H7 (cell line): ENCODE measurements at regions not wholly inside any gene's neighbourhood (a gene's known extent, or its start where the extent isn't known, plus 50 kb on each side); places are given as distances from the start of the nearest gene placed in this dataset.

Experiments used
- DNase-seq: peaks from one replicate; pipeline ENCODE4 v3.0.0; 2012
- H3K27me3 ChIP-seq: 2 replicates; pipeline ENCODE4 v1.6.0; 2011; ENCODE audit warnings: mild to moderate bottlenecking, low read length; ENCODE audit not compliant: control insufficient read depth, insufficient read depth
- H3K36me3 ChIP-seq: replicated peaks from 2 replicates; pipeline ENCODE4 v1.5.1; 2011; ENCODE audit warnings: low read length; ENCODE audit not compliant: control insufficient read depth, insufficient read depth
- H3K4me3 ChIP-seq: 2 replicates; pipeline ENCODE4 v1.5.1; 2011; ENCODE audit warnings: low read depth, mild to moderate bottlenecking, control low read depth, low read length, moderate library complexity; ENCODE audit not compliant: insufficient read depth

DNA sequence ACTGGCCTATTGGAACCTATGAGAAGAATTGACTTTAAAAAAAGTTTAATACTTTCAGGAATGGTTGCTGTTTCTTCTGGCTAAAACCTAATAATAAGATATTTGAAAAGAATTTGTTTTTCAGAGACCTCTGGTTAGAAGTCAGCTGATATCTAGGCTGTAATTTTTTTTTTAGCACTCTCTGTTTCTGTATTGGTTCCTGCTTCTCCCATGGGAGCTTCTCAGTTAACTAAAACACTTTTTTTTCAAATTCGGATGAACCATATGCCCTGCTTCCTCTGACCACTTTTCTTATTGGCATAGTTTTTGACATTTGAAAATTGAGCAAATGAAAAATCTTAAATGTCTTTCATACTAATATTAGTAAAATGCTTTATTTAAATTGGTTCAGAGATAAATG lies 163.5 kb upstream of the SLC10A2 start:
- no peak for DNase-seq
- Histone ChIP-seq H3K36me3 (no peaks in the 10 kb centered on the region), H3K27me3 (no peaks in the 10 kb centered on the region), H3K4me3 (no peak overlapping the region)

DNA sequence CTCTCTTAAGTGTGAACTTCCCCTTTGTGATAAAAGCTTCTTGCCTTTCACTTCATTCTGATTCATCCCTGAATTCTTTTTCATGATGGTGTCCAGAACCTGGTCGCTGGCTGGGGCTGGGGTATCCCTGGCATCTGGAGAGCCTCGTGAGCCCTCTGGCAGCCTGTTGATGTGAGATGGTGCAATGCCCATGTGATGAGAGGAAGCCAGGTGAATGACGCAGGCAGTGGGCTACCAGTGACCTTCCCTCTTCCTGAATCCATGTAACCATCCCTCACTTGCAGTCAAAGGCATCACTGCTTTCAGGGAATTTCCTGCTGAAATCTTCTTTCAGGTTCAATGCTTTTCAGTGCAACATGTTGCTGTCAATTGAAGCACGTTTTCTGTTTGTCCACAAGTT lies 158.6 kb upstream of the SLC10A2 start:
- DNase-seq, result no peak
- Histone ChIP-seq H3K4me3 (no peak overlapping the region), H3K27me3 (no peaks in the 10 kb centered on the region), H3K36me3 (no peaks in the 10 kb centered on the region)

DNA sequence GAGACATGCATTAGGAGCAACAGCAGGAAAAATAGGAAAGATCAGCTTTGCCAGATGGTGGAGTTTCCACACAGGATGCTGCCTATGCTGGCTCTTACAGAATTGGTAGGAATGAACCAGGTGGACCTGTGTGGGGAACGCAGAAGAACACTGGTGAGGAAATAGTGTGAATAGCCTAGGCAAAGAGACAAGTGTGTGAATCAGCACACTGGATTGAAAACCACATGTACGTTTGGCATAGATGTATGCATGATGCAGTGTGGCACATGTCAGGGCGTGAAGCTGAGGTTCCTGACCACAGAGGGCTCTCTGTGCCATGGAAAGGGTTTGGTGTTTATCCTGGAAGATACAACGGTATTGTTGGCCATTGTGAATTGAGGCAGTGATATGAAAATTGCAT lies 156.5 kb upstream of the SLC10A2 start:
- DNase-seq, result no peak
- Histone ChIP-seq H3K27me3 (no peaks in the 10 kb centered on the region), H3K4me3 (no peak overlapping the region), H3K36me3 (no peaks in the 10 kb centered on the region)

DNA sequence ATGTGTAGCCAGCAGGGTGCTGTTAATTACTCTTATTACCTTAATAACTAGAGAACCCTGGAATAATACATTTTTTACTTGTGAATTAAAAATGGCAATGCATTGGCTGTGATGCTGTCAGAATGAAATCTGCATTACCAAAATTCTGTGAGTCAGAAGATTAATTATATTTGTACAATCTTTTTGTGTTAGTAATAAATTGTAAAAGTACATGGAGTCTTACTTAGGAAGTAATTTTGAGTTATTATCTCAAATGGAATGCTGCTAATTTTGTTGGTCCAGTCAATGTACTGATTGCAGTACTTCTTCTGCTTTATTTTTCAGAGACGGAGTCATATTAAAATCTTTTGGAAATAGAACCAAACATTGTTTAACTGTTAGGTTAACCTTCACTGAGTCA lies 152.0 kb upstream of the SLC10A2 start:
- no peak for DNase-seq
- Histone ChIP-seq H3K36me3 (no peaks in the 10 kb centered on the region), H3K27me3 (no peaks in the 10 kb centered on the region), H3K4me3 (no peak overlapping the region)

DNA sequence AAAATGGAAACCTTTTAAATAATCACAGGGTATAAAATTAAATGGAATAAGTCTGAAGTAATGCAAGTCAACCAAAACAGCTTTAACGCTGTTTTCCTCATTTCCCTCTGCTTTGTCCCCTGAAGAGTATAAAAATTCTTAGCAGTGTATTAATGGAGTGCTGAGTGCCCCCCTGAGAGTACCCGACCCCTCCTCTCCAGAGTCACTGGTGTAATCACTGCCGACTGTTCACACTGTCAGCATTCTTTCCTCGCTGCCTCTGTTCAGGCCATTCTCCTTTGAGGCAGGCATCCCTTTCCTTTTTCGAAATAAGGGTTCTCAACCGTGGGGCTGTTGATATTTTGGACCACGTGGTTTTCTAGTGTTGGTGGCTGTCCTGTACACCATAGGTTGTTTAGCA lies 146.9 kb upstream of the SLC10A2 start:
- H3K36me3 ChIP-seq, result no peaks in the 10 kb centered on the region
- H3K4me3 ChIP-seq, result no peak overlapping the region
- no peaks in the 10 kb centered on the region for H3K27me3 ChIP-seq
- DNase-seq, result no peak

DNA sequence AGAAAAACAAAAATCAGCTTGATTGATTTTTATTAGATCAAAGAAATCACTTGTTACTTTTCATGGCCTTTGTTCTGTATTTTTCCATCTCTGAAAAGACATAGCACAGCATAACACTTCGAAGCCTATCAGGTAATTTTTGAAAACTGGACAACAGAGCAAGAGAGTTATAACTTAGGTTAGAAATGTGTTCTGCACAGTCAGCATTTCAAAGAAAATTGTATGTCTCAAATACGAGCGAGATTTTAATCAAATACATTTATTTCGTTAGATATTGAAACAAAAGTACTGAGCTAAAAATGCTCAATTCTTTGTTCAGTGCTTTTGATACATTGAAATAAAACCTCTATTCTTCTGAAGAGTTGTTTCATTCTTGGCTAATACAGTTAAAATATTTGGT lies 144.1 kb upstream of the SLC10A2 start:
- H3K27me3 ChIP-seq, result no peaks in the 10 kb centered on the region

DNA sequence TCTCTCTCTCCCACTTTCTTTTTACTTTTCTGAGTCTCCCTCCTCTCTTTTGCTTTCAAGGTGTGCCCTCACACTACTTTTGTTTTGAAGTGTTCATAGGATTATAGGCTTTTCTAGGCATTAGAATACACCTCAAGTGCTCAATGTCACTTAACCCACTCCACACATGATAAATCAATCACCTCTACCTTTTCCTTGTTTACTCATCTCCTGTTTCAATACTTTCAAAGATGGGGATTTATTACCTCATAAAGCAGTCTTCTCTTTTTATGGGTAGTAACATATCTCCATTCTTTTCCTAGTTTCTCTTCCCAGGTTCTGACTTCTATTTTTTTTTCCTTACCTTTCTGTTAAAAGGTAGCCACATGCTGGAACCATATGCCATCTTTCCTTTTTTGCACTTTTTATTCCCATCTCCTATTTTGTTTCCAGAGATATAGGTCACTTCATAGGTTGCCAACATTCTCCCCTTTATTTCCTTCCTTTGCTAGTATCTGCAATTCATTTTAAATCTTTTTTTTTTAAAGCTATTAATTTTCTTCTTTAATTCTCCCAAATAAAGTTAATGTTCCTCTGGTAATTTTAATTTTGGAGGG lies 137.6 kb upstream of the SLC10A2 start:
- H3K4me3 ChIP-seq, result no peak overlapping the region
- no peaks in the 10 kb centered on the region for H3K36me3 ChIP-seq
- H3K27me3 ChIP-seq, result no peaks in the 10 kb centered on the region
- no peak for DNase-seq

More for the DNA sequence above, 144.1 kb upstream of the SLC10A2 start:
- no peak for DNase-seq
- H3K36me3 ChIP-seq, result no peaks in the 10 kb centered on the region
- no peak overlapping the region for H3K4me3 ChIP-seq

DNA sequence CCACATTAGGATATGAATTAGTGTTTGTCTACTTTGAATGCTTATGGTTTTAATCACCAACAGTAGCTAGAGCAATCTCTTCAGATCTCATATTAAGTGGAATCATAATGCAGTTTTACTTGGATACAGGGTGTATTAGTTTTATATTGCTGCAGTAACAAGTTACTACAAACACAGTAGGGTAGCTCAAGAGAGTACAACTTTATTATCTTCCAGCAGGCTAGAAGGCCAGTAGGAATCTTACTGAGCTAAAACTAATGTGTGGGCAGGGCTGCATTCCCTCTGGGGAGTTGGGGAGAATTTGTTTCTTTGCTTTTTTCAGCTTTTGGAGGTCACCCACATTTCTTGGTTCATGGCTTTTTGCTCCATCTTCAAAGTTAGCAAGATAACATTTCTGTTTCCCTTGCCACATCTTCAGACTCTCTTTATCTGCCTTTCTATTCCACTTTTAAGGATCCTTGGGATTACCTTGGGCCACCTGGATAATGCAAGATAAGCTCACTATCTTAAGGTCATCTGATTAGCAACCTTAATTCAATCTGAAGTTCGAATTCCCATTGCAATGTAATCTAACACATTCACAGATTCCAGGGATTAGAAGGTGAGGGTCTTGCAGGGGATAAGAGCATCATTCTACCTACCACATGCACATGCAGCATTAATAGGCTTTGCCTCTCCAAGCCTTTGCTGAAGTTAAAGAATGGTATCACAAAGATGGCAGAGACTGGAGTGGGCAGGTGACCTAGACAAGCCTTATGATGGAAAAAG lies 134.1 kb upstream of the SLC10A2 start:
- no peak for DNase-seq
- Histone ChIP-seq H3K36me3 (no peaks in the 10 kb centered on the region), H3K4me3 (no peak overlapping the region), H3K27me3 (no peaks in the 10 kb centered on the region)

DNA sequence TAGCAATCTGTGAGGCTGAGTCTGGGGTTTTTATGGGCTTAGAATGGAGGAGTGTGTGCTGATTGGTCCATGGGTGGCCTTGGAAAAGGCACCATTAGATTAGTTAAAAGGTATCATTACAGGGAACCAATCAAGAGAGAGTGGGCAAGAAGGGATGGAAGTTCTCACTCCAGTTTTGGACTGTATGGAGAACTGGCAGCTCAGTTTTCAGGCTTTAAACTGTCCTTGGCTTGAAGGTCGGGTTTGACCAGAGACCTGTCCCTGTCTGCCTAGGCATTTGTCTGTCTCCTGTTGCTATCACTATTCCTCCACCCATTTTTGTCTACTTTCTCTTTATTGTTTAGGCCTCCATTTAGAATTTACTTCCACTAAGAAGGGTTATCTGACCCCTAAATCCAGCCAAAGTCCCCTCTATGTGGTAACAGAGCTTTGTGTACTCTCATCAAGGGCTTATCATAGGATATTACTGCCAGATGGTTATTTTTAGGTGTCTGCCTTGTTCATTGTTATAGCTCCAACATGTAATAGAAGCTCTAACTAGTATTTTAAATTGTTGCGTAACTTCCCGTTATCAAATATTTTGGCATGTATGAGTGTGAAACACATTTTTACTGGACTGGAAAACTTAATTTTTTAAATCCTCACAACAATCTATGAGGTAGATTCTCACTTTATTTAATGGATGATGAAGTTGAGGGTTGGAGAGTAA lies 133.3 kb upstream of the SLC10A2 start:
- DNase-seq, result no peak
- no peaks in the 10 kb centered on the region for H3K27me3 ChIP-seq
- H3K36me3 ChIP-seq, result no peaks in the 10 kb centered on the region
- H3K4me3 ChIP-seq, result no peak overlapping the region

DNA sequence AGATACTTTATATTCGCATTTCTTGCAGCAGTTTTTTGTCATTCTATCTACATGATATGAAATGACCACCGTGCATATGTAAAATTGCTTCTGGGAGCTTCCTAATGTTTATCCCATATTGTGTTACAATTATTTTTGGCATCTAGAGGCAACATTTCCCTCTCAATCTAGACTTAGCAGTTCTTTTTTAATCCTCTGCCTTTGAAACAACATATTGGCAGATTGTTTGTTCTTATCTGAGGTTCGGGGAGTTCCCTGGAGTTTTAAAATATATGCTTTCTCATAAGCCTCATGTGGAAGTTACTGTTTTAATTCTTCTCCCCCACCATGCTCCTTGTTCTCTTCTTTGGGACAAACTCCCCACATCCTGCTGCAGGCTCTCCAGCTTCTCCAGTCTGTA lies 130.1 kb upstream of the SLC10A2 start:
- H3K36me3 ChIP-seq, result no peaks in the 10 kb centered on the region
- DNase-seq, result no peak
- no peak overlapping the region for H3K4me3 ChIP-seq
- H3K27me3 ChIP-seq, result no peaks in the 10 kb centered on the region

DNA sequence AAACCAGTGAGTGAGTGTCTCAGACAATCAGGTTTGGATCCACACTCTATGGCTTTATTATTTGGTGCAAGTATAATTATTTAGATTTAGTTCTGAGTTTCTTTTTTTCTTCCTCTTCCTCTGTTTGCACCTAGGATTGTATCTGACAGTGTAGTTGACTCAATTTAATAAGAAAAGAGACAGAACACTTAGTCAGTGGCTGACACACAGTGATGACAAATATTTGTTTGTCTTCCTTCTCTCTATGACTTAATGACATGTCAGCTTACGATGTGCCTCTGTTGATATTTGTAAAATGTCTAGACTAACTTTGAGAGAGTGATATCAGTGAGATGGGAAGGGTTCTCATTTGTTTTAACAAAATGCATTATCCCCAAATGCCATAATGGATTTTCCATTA lies 129.5 kb upstream of the SLC10A2 start:
- no peak for DNase-seq
- Histone ChIP-seq H3K27me3 (no peaks in the 10 kb centered on the region), H3K4me3 (no peak overlapping the region), H3K36me3 (no peaks in the 10 kb centered on the region)

DNA sequence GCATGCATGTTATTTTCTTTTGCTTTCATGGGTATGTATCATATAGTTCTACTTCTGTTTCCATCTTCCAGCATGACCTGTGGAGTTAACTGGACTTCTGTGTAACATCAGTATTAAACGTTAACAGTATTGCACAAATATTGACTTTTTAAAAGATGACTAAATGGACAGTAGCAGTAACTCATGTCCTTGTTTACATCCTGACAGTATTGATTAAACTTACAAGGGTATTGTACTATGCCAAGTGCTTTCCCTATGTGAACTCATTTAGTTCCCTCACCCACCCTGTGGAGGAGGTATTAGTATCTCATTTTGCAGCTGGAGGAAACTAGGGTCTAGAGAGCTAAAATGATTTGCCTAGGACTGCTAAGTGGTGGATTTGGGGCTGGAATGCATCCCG lies 128.7 kb upstream of the SLC10A2 start:
- Histone ChIP-seq H3K4me3 (no peak overlapping the region), H3K27me3 (no peaks in the 10 kb centered on the region), H3K36me3 (no peaks in the 10 kb centered on the region)
- DNase-seq, result no peak

DNA sequence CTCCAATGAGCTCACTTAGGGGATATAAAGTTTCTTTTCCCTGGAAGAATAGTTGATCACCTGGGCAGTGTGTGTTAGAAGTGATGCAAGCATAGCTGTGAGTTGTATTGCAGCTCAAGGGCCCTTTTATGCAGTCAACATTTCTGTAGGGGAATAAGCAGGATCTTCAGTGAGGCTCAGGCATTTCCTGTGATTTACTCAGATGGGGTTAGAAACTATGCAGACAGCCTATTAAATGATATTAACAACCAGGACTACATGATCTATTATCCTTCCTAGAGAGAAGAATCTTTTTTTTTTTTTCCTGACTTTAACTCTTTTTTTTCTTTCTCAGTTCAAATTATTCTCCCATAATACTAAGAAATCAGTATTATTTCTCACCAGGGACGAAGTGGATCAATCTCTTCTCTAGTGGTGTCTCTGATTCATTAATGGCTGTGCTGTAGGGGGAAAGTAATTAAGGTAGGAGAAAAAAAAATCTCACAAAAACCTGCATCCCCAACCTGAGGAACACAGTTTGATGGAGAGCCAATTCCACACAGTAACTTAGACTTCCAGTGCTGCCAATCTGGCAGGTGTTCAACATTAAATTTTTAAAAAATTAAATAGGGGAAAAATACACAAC lies 126.4 kb upstream of the SLC10A2 start:
- H3K4me3 ChIP-seq, result no peak overlapping the region
- DNase-seq, result no peak
- H3K27me3 ChIP-seq, result no peaks in the 10 kb centered on the region

DNA sequence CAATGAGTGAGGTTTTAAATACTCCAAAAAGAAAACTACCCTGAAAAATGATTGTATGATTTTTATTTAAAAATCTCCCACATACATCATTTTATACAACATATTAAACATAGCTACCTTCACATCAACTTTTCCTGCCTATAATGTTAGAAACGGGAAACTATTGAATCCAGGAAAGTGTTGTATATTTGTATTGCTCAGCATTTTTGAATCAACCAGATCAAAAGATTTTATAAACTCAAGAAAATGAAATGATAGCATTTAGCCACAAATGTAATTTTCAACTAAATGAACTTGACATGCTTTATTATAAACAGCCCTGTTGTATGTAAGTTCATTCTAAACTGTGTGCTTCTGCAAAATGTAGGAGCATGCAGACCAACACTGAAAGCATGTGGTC lies 124.6 kb upstream of the SLC10A2 start:
- Histone ChIP-seq H3K36me3 (no peaks in the 10 kb centered on the region), H3K27me3 (no peaks in the 10 kb centered on the region), H3K4me3 (no peak overlapping the region)
- no peak for DNase-seq

More for the DNA sequence above, 126.4 kb upstream of the SLC10A2 start:
- no peaks in the 10 kb centered on the region for H3K36me3 ChIP-seq
